BE2C (cell line): ENCODE measurements at regions not wholly inside any gene's neighbourhood (a gene's known extent, or its start where the extent isn't known, plus 50 kb on each side); places are given as distances from the start of the nearest gene placed in this dataset.

ENCODE experiments used
- DNase-seq: peaks from one replicate; pipeline ENCODE4 v3.0.0-alpha.2; 2020
- H3K27me3 ChIP-seq: fragments of 250-450 bp; sonication (Bioruptor Pico); 2 replicates; pipeline ENCODE4 v1.5.1; 2020; ENCODE audit warnings: mild to moderate bottlenecking
- H3K36me3 ChIP-seq: fragments of 250-450 bp; sonication (Bioruptor Pico); 2 replicates; pipeline ENCODE4 v1.5.1; 2020; ENCODE audit warnings: mild to moderate bottlenecking
- H3K4me1 ChIP-seq: fragments of 250-450 bp; sonication (Bioruptor Pico); 2 replicates; pipeline ENCODE4 v1.5.1; 2020
- H3K4me3 ChIP-seq: 2 replicates; pipeline ENCODE4 v1.5.1; 2011; ENCODE audit warnings: low read depth, low read length
- H3K9me3 ChIP-seq: fragments of 250-450 bp; sonication (Bioruptor Pico); 2 replicates; pipeline ENCODE4 v1.5.1; 2020
- TF ChIP-seq, protein P1 (sequence below): IDR thresholded peaks from 2 replicates; pipeline ENCODE4 v1.5.1; 2012; ENCODE audit warnings: mild to moderate bottlenecking, low read depth, low read length

DNA sequence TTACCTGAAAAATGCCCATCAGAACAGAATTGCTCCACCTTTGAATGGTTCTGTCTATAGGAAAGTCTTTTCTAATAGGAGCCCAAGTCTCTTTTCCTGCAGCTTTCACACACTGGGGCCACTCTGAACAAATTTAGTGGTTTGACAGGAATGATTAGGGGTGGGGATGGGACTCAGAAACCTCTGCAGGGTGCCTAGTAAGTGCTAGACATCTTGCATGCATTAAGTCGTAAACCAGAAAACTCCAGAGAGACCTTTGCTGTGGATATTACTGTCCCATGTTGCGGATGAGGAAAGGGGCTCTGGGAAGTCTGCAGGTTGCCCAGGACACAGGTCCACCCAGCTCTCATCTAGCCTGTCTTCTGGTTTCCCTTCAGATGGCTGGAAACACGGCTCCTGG, 189.7 kb downstream of the OPA1 start:
- Histone ChIP-seq H3K27me3 (no peaks in the 10 kb centered on the region), H3K9me3 (no peaks in the 10 kb centered on the region), H3K36me3 (no peaks in the 10 kb centered on the region), H3K4me3 (no peak overlapping the region), H3K4me1 (peaks cover 5% of the 10 kb centered on the region)
- TF ChIP-seq, protein P1, sequence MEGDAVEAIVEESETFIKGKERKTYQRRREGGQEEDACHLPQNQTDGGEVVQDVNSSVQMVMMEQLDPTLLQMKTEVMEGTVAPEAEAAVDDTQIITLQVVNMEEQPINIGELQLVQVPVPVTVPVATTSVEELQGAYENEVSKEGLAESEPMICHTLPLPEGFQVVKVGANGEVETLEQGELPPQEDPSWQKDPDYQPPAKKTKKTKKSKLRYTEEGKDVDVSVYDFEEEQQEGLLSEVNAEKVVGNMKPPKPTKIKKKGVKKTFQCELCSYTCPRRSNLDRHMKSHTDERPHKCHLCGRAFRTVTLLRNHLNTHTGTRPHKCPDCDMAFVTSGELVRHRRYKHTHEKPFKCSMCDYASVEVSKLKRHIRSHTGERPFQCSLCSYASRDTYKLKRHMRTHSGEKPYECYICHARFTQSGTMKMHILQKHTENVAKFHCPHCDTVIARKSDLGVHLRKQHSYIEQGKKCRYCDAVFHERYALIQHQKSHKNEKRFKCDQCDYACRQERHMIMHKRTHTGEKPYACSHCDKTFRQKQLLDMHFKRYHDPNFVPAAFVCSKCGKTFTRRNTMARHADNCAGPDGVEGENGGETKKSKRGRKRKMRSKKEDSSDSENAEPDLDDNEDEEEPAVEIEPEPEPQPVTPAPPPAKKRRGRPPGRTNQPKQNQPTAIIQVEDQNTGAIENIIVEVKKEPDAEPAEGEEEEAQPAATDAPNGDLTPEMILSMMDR, result no peak
- DNase-seq, result no peak

DNA sequence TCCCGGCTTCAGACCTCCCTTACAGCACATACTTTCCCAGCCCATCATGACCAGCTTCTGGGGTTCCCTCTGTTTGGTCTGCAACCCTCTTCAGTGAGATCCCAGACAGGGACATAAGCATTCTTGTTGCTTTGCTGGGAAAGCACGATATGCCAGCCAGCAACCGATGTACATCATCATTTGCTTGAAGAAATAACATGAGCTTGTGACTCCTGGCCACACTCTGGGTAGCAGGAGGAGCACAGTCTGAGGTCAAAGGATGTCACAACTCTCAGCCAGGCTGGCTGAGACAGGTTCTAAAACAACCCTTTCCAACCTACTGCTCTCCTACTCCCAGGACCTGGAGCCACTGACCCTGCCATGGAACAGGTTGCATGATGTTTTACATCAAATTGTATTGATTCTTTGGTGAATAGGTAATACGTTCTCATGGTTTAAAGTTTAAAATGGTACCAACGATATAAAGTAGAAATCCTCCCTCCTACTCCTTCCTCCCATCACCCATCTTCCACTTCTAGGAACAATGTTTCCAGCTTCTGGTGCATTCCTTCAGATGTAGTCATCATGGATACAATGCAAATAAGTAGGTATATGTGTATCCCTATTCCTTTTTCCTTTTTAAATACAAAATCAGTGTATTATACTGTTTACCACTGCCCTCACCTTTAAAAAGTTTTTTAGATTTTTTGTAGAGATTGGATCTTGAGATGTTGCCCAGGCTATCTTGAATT, 190.3 kb downstream of the OPA1 start:
- Histone ChIP-seq H3K4me3 (no peak overlapping the region), H3K27me3 (no peaks in the 10 kb centered on the region), H3K9me3 (no peaks in the 10 kb centered on the region), H3K4me1 (peaks cover 7% of the 10 kb centered on the region), H3K36me3 (no peaks in the 10 kb centered on the region)
- TF ChIP-seq, protein P1, result no peak
- DNase-seq, result no peak

DNA sequence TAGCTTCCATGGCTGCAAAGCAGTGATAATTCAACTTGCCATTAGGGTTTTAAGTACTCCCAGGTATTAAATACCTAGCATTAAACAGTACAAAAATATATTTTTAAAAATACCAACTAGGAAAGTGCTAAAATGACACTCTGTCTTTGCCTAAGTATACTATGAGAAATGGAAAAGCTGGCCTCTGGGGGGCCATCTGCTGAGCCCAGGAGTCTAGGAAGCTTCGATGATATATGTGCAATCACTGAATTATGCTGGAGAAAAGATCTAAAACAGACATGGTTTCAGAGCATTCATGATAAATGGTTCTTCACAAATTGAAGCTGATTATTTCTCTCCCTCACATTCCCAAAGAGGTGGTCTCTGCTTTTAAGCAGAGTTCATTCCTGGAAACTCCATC, 191.8 kb downstream of the OPA1 start:
- Histone ChIP-seq H3K9me3 (no peaks in the 10 kb centered on the region), H3K4me1 (peaks cover 14% of the 10 kb centered on the region), H3K27me3 (no peaks in the 10 kb centered on the region), H3K36me3 (no peaks in the 10 kb centered on the region), H3K4me3 (no peak overlapping the region)
- TF ChIP-seq, protein P1, result no peak
- no peak for DNase-seq

DNA sequence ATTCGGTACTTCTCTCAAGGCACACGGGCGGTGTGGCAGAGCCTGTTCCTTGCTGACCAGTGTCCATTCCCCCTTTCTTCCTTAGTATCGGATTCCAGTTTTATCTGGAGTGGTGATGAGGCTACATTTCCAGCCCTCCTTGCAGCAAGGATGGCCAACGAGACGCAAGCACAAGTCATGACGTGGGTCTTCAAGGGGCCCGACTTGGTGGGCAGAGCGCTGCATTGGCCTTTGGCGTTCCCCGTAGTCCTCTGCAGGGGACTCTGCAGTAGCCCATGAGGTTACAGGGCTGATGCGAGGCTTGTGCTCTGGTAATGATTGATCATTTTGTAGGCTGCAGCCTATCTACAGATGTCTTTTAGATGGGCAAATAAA, 194.5 kb downstream of the OPA1 start:
- DNase-seq, result no peak
- TF ChIP-seq, protein P1, result no peak
- H3K4me3 ChIP-seq, result no peak overlapping the region
- H3K27me3 ChIP-seq, result no peaks in the 10 kb centered on the region
- H3K36me3 ChIP-seq, result no peaks in the 10 kb centered on the region
- peaks cover 8% of the 10 kb centered on the region for H3K4me1 ChIP-seq
- H3K9me3 ChIP-seq, result no peaks in the 10 kb centered on the region

DNA sequence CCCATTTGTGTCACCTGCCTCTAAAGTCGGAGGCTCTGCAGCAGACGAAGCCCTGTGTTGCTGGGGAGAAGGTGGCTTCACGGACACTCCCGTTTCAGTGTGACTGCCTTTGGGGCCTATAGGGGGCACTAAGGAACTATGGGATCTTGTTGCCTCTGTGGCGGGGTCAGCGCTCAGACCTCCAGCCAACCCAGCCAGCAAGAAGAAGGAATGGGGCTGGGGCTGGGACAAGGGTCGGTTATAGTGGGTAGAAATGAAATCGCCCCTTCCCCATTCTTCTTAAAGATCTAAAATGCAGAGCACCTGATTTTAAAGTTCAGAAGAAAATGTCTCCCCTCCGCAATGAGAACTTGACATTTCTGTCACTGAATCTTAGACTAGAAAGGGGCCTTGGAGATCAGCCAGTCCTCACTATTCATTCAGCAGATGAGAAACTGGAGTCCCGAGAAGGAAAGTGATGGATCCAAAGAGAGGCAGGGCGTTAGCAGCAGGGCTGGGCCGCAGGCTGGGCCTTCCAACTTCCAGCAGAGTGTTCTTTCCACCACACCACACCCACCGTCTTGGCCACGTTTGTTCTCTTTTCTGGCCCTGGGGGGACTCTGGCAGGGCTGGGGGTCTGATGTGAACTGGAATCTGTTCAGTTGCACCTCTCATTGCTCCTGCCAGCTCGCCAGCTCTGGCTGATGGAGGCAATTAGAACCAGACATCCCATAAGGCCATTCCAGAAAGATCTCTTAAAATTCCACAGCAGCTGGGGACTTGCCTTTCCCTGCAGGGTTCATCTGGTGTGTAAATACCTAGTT, 195.4 kb downstream of the OPA1 start:
- DNase-seq, result peak; percentile 68
- TF ChIP-seq, protein P1, result peak; percentile 93
- no peaks in the 10 kb centered on the region for H3K27me3 ChIP-seq
- peaks cover 8% of the 10 kb centered on the region for H3K4me1 ChIP-seq
- no peak overlapping the region for H3K4me3 ChIP-seq
- H3K9me3 ChIP-seq, result no peaks in the 10 kb centered on the region
- H3K36me3 ChIP-seq, result no peaks in the 10 kb centered on the region

DNA sequence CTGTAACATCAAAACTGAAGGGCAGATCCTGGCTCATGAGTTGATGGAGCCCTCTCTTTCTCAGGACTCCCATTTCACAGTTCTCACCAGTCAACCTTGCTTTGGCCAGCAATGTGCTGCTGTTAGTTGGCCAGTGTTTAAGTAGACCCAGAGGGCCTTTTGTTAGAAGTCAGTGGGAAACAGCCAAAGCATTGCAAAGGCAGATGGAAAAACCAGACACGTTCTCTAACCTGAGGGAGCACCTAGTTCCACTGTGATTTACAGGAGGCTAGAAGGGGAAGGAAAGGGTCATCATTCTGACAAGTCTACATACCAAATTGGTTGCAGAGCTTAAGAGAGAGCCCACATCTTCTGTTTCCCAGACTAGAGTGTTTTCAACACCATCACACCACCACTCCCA, 196.4 kb downstream of the OPA1 start:
- Histone ChIP-seq H3K27me3 (no peaks in the 10 kb centered on the region), H3K9me3 (peaks cover 1% of the 10 kb centered on the region; the same call in 1 of the 2 replicates), H3K36me3 (no peaks in the 10 kb centered on the region), H3K4me3 (no peak overlapping the region), H3K4me1 (peaks cover 12% of the 10 kb centered on the region)
- no peak for DNase-seq
- TF ChIP-seq, protein P1, result no peak
